ENCODE measurements at regions not wholly inside any gene's neighbourhood (a gene's known extent, or its start where the extent isn't known, plus 50 kb on each side); places are given as distances from the start of the nearest gene placed in this dataset.

DNA sequence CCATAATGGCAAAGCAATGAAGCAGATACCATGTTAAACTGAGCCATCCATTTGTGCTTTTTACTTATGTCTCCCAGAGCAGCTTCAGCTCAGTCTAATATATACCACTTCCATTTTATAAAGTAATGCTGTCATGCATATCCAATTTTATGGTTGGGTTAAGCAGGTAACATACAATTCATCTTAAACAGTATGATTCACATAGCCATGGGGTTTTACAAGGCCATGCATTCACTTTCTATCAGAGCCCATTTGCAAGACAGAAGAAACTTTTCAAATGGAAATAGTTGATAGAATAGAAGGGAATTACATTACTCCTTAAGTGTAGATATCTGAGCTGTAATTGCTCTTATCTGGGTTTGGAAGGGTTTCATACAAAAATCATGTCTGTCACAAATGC, 580.5 kb upstream of the CXADR start:
- no peak overlapping the region for H3K27ac ChIP-seq (ENCODE audit: insufficient read depth, low read depth, low read length, poor library complexity, severe bottlenecking)
- no peak overlapping the region for H3K4me3 ChIP-seq (ENCODE audit: insufficient read depth, low read depth, low read length)
- H3K36me3 ChIP-seq (ENCODE audit: control insufficient read depth, insufficient read depth, low read length), result no peaks in the 10 kb centered on the region
- H3K4me1 ChIP-seq (ENCODE audit: control insufficient read depth, insufficient read depth, low read length), result no peaks in the 10 kb centered on the region
- H3K9me3 ChIP-seq (ENCODE audit: control insufficient read depth, low read length), result no peaks in the 10 kb centered on the region
- no peaks in the 10 kb centered on the region for H3K27me3 ChIP-seq (ENCODE audit: control insufficient read depth, insufficient read depth, low read length, poor library complexity, severe bottlenecking)

DNA sequence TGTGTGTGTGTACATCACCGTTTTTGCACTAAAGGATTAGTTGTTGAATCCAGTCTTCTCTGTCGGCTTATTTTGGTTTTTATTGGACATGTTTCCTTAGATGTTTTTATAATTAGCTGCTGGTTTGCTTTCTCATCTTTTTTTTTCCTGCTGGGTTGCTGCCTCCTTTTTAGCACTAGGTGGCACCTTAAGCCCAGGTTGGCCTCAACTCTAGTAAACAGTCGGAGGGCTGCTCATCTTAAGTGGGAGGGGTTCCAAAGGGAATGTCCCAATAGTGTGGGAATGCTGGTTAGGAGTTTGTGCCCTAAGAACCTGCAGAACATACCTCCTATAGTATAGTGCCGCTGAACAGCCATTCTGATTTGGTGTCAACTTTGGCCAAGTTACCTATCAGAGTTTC, 570.1 kb upstream of the CXADR start:
- Histone ChIP-seq H3K27me3 (ENCODE audit: control insufficient read depth, insufficient read depth, low read length, poor library complexity, severe bottlenecking) (no peaks in the 10 kb centered on the region), H3K4me3 (ENCODE audit: insufficient read depth, low read depth, low read length) (no peak overlapping the region), H3K36me3 (ENCODE audit: control insufficient read depth, insufficient read depth, low read length) (no peaks in the 10 kb centered on the region), H3K4me1 (ENCODE audit: control insufficient read depth, insufficient read depth, low read length) (no peaks in the 10 kb centered on the region), H3K9me3 (ENCODE audit: control insufficient read depth, low read length) (no peaks in the 10 kb centered on the region), H3K27ac (ENCODE audit: insufficient read depth, low read depth, low read length, poor library complexity, severe bottlenecking) (no peak overlapping the region)
- WGBS, 2 experiments, result 56 to 59% methylated on average over 4 of the region's 4 CpGs

DNA sequence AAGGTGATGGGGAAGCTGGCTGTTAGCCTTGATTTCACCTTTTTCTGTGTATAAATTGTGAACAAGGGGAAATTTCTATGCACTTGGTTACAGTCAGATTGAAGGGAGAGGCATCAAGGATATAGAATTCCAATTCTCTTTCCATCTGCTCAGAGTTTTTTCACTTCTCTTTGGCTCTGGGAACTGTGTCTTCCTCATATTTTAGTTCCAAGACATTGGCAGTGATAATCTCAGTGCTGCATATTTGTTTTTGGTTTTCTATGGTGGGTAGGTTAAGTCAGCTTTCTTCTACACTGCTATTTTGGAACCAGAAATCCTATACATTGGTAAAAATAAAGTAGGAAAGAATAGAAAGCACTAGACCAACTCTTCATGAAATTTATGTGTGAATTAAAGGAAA, 569.6 kb upstream of the CXADR start:
- no peaks in the 10 kb centered on the region for H3K9me3 ChIP-seq (ENCODE audit: control insufficient read depth, low read length)
- no peak overlapping the region for H3K4me3 ChIP-seq (ENCODE audit: insufficient read depth, low read depth, low read length)
- no peak overlapping the region for H3K27ac ChIP-seq (ENCODE audit: insufficient read depth, low read depth, low read length, poor library complexity, severe bottlenecking)
- H3K36me3 ChIP-seq (ENCODE audit: control insufficient read depth, insufficient read depth, low read length), result no peaks in the 10 kb centered on the region
- no peaks in the 10 kb centered on the region for H3K27me3 ChIP-seq (ENCODE audit: control insufficient read depth, insufficient read depth, low read length, poor library complexity, severe bottlenecking)
- no peaks in the 10 kb centered on the region for H3K4me1 ChIP-seq (ENCODE audit: control insufficient read depth, insufficient read depth, low read length)

DNA sequence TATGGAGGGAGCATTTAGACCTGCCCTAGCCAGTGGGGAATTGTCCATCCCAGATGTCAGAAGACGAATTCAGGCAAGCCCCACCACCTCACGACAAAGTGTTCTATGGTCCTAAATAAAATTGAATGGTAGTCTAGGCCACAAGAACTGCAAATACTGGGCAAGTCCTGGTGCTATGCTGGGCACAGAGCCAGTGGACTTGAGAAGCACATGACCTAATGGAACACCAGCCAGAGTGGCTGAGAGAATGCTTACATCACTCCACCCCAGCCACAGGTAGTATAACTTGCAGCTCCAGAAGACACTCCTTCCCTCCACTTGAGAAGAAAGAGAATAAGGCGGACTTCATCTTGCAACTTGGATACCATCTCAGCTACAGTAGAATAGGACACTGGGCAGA, 567.3 kb upstream of the CXADR start:
- Histone ChIP-seq H3K27me3 (ENCODE audit: control insufficient read depth, insufficient read depth, low read length, poor library complexity, severe bottlenecking) (no peaks in the 10 kb centered on the region), H3K4me3 (ENCODE audit: insufficient read depth, low read depth, low read length) (no peak overlapping the region), H3K27ac (ENCODE audit: insufficient read depth, low read depth, low read length, poor library complexity, severe bottlenecking) (no peak overlapping the region), H3K4me1 (ENCODE audit: control insufficient read depth, insufficient read depth, low read length) (no peaks in the 10 kb centered on the region), H3K9me3 (ENCODE audit: control insufficient read depth, low read length) (no peaks in the 10 kb centered on the region), H3K36me3 (ENCODE audit: control insufficient read depth, insufficient read depth, low read length) (no peaks in the 10 kb centered on the region)
- 88 to 92% methylated on average over 3 of the region's 3 CpGs for WGBS, 2 experiments

DNA sequence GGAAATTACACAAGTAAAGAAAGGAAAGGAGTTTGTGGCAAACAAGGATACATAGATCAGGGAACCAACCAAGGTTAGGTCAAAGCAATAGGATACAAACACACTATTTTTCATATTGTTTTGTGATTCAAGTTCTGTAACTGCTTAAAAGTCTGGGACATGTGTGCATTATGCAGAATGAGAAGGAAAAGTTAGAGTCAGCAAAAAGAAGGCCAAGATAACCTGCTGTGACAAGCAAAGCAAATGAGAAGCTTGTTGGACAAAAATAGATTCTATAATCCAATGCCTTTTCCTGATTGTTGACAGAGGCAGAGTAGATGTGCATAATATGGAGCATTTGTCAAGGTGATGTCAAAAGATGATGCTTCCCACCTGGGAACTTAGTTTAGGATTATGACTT, 556.0 kb upstream of the CXADR start:
- Histone ChIP-seq H3K4me1 (ENCODE audit: control insufficient read depth, insufficient read depth, low read length) (no peaks in the 10 kb centered on the region), H3K4me3 (ENCODE audit: insufficient read depth, low read depth, low read length) (no peak overlapping the region), H3K27ac (ENCODE audit: insufficient read depth, low read depth, low read length, poor library complexity, severe bottlenecking) (no peak overlapping the region), H3K27me3 (ENCODE audit: control insufficient read depth, insufficient read depth, low read length, poor library complexity, severe bottlenecking) (no peaks in the 10 kb centered on the region), H3K36me3 (ENCODE audit: control insufficient read depth, insufficient read depth, low read length) (no peaks in the 10 kb centered on the region), H3K9me3 (ENCODE audit: control insufficient read depth, low read length) (no peaks in the 10 kb centered on the region)

DNA sequence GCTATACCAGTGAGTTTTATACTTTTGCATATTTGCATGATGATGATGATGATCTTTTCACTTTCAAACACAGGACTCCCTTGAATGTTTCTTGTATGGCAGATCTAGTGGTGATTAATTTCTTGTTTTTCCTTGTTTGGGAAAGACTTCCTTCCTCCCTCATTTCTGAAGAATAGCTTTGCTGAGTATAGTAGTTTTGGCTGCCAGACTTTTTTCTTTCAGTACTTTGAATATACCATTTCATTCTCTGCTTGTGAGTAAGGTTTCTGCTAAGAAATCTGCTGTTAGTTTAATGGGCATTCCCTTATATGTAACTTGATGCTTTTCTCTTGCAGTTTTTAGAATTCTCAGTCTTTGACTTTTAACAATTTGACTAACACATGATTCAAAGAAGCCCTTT, 547.4 kb upstream of the CXADR start:
- Histone ChIP-seq H3K36me3 (ENCODE audit: control insufficient read depth, insufficient read depth, low read length) (no peaks in the 10 kb centered on the region), H3K27me3 (ENCODE audit: control insufficient read depth, insufficient read depth, low read length, poor library complexity, severe bottlenecking) (no peaks in the 10 kb centered on the region), H3K9me3 (ENCODE audit: control insufficient read depth, low read length) (no peaks in the 10 kb centered on the region), H3K27ac (ENCODE audit: insufficient read depth, low read depth, low read length, poor library complexity, severe bottlenecking) (no peak overlapping the region), H3K4me1 (ENCODE audit: control insufficient read depth, insufficient read depth, low read length) (no peaks in the 10 kb centered on the region), H3K4me3 (ENCODE audit: insufficient read depth, low read depth, low read length) (no peak overlapping the region)

DNA sequence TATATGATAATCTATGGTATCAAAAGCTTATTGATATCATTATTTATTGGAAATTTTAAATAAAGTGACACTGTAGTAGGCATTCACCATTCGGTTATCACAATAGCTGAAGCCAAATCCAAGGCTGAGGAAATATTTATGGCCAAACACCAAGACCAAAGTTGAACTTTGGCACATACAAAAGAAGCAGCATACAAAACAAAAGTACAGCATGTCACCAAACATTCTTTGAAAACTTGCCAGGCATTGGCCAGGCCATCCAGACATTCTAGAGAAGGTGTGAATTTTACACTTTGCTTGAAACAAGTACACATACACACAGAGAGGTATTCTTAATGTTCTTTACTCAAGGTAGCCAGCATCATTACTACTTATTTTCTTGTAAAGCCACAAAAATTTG, 544.4 kb upstream of the CXADR start:
- H3K36me3 ChIP-seq (ENCODE audit: control insufficient read depth, insufficient read depth, low read length), result no peaks in the 10 kb centered on the region
- H3K4me1 ChIP-seq (ENCODE audit: control insufficient read depth, insufficient read depth, low read length), result no peaks in the 10 kb centered on the region
- H3K27ac ChIP-seq (ENCODE audit: insufficient read depth, low read depth, low read length, poor library complexity, severe bottlenecking), result no peak overlapping the region
- 92 to 100% methylated on average over 1 of the region's 1 CpG for WGBS, 2 experiments
- no peak overlapping the region for H3K4me3 ChIP-seq (ENCODE audit: insufficient read depth, low read depth, low read length)
- no peaks in the 10 kb centered on the region for H3K27me3 ChIP-seq (ENCODE audit: control insufficient read depth, insufficient read depth, low read length, poor library complexity, severe bottlenecking)
- H3K9me3 ChIP-seq (ENCODE audit: control insufficient read depth, low read length), result no peaks in the 10 kb centered on the region

DNA sequence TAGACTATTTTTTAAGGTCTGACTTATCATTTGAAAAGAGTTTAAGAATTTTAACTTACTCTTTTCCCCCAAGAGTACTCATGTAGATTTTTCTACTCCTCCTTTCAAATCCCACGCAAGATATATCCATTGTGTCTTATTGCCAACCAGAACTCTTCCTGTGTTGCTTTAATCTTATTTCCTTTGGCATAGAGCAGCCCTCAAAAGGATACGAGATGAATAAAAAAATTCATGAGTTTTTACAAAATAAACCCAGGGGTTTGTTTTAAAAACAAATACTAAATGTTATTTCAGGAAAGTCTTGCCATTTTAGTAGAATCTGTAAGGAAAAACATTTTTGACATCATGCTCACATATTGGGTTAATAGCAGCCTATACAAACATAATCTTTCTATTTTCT, 543.2 kb upstream of the CXADR start:
- Histone ChIP-seq H3K4me1 (ENCODE audit: control insufficient read depth, insufficient read depth, low read length) (no peaks in the 10 kb centered on the region), H3K9me3 (ENCODE audit: control insufficient read depth, low read length) (no peaks in the 10 kb centered on the region), H3K36me3 (ENCODE audit: control insufficient read depth, insufficient read depth, low read length) (no peaks in the 10 kb centered on the region), H3K4me3 (ENCODE audit: insufficient read depth, low read depth, low read length) (no peak overlapping the region), H3K27me3 (ENCODE audit: control insufficient read depth, insufficient read depth, low read length, poor library complexity, severe bottlenecking) (no peaks in the 10 kb centered on the region), H3K27ac (ENCODE audit: insufficient read depth, low read depth, low read length, poor library complexity, severe bottlenecking) (no peak overlapping the region)
- 87 to 95% methylated on average over 1 to 2 of the region's 2 CpGs for WGBS, 2 experiments

DNA sequence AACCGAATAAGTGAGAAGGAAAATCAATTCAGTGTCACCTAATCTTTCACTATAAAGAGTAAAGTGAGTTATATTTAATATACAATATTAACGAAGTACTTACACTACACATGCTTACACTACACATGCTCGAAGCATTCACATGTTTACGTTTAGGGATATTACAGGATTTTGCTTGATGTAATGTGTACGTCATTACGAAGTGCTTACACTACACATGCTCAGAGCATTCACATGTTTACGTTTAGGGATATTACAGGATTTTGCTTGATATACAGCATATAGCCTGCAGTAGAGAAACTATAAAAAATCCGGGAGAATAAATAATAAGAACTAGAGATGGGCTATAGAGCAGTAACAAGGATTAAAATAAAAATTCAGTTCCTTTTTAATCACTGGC, 538.8 kb upstream of the CXADR start:
- no peaks in the 10 kb centered on the region for H3K27me3 ChIP-seq (ENCODE audit: control insufficient read depth, insufficient read depth, low read length, poor library complexity, severe bottlenecking)
- H3K9me3 ChIP-seq (ENCODE audit: control insufficient read depth, low read length), result no peaks in the 10 kb centered on the region
- H3K4me1 ChIP-seq (ENCODE audit: control insufficient read depth, insufficient read depth, low read length), result peaks cover 4% of the 10 kb centered on the region
- no peak overlapping the region for H3K4me3 ChIP-seq (ENCODE audit: insufficient read depth, low read depth, low read length)
- WGBS, 2 experiments, result 89 to 91% methylated on average over 6 of the region's 8 CpGs
- H3K27ac ChIP-seq (ENCODE audit: insufficient read depth, low read depth, low read length, poor library complexity, severe bottlenecking), result no peak overlapping the region
- H3K36me3 ChIP-seq (ENCODE audit: control insufficient read depth, insufficient read depth, low read length), result no peaks in the 10 kb centered on the region

DNA sequence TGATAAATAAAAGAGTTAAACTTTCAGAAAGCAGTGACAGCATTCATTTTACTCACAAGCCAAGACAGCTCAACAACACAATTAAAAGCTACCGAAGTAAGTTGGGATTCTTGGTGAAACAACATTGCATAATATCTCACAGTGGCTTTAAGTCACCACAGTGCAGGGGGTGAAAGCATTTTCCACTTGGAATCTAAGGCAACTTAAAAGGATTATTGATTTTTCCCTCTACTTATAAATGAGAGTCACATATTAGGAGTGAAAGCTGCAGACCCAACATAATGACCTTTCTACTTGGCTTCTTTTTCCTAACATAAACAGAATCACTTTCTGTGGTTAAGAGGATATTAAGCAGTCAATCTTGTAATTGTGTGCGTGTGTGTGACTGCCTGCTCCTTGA, 536.6 kb upstream of the CXADR start:
- Histone ChIP-seq H3K9me3 (ENCODE audit: control insufficient read depth, low read length) (no peaks in the 10 kb centered on the region), H3K27ac (ENCODE audit: insufficient read depth, low read depth, low read length, poor library complexity, severe bottlenecking) (no peak overlapping the region), H3K4me3 (ENCODE audit: insufficient read depth, low read depth, low read length) (no peak overlapping the region), H3K27me3 (ENCODE audit: control insufficient read depth, insufficient read depth, low read length, poor library complexity, severe bottlenecking) (no peaks in the 10 kb centered on the region), H3K36me3 (ENCODE audit: control insufficient read depth, insufficient read depth, low read length) (no peaks in the 10 kb centered on the region), H3K4me1 (ENCODE audit: control insufficient read depth, insufficient read depth, low read length) (peaks cover 4% of the 10 kb centered on the region)
- WGBS, 2 experiments, result 56 to 89% methylated on average over 1 to 2 of the region's 2 CpGs

DNA sequence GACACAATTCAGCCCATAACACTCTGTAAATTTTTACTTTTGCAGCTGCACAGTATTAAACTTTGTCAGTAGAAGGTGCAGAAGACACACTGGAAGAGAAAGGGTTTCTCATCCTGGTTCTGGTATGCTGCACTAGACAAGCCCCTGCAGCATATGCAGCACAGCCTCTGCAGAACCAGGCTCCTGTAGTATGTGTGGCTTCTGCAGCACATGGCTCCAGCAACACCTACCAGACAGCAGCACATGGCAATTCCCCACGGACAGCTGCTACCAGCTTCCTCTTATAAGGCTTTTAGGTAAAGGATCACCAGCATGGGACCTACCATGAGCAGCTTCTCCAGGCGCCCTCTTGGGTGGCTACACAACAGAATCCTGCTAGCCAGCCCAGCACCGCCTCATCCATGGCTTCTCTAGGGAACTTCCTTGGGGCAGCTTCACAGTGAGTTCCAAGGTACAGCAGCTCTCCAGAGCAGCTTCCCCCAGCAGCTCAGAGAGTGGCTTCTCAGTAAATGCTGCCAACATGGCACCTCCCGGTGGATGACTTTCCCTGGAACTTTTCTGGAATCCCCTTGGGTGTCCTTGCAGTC, 534.4 kb upstream of the CXADR start:
- H3K27me3 ChIP-seq (ENCODE audit: control insufficient read depth, insufficient read depth, low read length, poor library complexity, severe bottlenecking), result no peaks in the 10 kb centered on the region
- H3K27ac ChIP-seq (ENCODE audit: insufficient read depth, low read depth, low read length, poor library complexity, severe bottlenecking), result no peak overlapping the region
- no peak overlapping the region for H3K4me3 ChIP-seq (ENCODE audit: insufficient read depth, low read depth, low read length)
- H3K9me3 ChIP-seq (ENCODE audit: control insufficient read depth, low read length), result no peaks in the 10 kb centered on the region
- WGBS, 2 experiments, result 91 to 94% methylated on average over 4 of the region's 4 CpGs
- no peaks in the 10 kb centered on the region for H3K36me3 ChIP-seq (ENCODE audit: control insufficient read depth, insufficient read depth, low read length)
- peaks cover 4% of the 10 kb centered on the region for H3K4me1 ChIP-seq (ENCODE audit: control insufficient read depth, insufficient read depth, low read length)

Data from ectodermal cell (in vitro differentiated cells).